Body of pancreas (tissue), 4 donors: ENCODE measurements at regions not wholly inside any gene's neighbourhood (a gene's known extent, or its start where the extent isn't known, plus 50 kb on each side); places are given as distances from the start of the nearest gene placed in this dataset.
"Not testable (repeated sequence)": the region's sequence is repeated elsewhere in the genome, so short reads cannot be mapped to it uniquely, and the experiment has no call there.

Experiments
- CTCF ChIP-seq, 7 experiments: fragments of 450-650 bp in 4 of 7; fragments of 200-600 bp in 3 of 7; sonication (generic) in 3 of 7; IDR thresholded peaks; one replicate each; pipeline ENCODE4 v1.5.1; 2016 to 2019; ENCODE audit warnings: antibody characterized with exemption in 7 of 7
- POLR2A ChIP-seq, 3 donors: fragments of 450-650 bp; IDR thresholded peaks; one replicate each; pipeline ENCODE4 v1.6.1; 2016; ENCODE audit warnings: antibody characterized with exemption in 3 of 3, mild to moderate bottlenecking in 2 of 3

DNA sequence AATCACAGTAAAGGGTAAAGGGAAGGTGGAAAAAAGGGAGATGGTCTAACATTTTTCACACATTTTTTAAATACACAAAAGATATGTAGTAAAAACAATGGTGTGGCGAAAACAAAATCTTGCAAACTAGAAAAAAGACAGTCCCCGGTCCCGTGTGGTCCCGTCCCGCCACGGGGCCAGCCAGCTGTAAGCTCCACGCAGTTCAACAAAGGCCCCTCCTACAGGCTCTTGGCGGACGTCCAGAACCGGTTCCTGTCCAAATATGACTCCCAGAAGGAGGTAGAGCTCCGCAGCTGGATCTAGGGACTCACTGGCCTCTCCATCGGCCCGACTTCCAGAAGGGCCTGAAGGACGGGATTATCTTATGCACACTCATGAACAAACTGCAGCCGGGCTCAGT is 216.9 kb downstream of the POTED start:
- TF ChIP-seq CTCF, POLR2A (IDR thresholded peaks at IDR 0.05): not testable (repeated sequence)
